ENCODE measurements at regions not wholly inside any gene's neighbourhood (a gene's known extent, or its start where the extent isn't known, plus 50 kb on each side); places are given as distances from the start of the nearest gene placed in this dataset.

DNA sequence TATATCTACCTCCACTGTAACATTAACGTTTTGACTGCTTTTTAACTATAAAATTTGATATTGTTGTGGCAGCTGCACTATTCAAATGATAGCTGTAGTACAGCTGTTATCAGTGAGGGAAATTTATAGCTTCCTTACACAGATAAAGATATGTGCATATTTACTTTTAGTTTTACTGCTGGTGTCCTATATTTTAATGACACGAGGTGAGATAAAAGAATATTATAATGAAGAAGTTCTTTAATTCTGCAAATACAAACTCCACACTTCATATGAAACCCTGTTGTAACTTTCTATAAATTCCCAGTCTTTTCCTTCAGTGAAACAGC, 427.8 kb upstream of the ZEB2 start:
- Histone ChIP-seq H3K4me3 (ENCODE audit: low read depth, low read length) (no peak overlapping the region), H3K9me3 (ENCODE audit: severe bottlenecking) (no peaks in the 10 kb centered on the region), H3K36me3 (no peaks in the 10 kb centered on the region), H3K27ac (no peak overlapping the region), H3K27me3 (ENCODE audit: insufficient read depth, low read depth, severe bottlenecking) (no peaks in the 10 kb centered on the region)
- no peak for DNase-seq
- TF ChIP-seq, protein P1, sequence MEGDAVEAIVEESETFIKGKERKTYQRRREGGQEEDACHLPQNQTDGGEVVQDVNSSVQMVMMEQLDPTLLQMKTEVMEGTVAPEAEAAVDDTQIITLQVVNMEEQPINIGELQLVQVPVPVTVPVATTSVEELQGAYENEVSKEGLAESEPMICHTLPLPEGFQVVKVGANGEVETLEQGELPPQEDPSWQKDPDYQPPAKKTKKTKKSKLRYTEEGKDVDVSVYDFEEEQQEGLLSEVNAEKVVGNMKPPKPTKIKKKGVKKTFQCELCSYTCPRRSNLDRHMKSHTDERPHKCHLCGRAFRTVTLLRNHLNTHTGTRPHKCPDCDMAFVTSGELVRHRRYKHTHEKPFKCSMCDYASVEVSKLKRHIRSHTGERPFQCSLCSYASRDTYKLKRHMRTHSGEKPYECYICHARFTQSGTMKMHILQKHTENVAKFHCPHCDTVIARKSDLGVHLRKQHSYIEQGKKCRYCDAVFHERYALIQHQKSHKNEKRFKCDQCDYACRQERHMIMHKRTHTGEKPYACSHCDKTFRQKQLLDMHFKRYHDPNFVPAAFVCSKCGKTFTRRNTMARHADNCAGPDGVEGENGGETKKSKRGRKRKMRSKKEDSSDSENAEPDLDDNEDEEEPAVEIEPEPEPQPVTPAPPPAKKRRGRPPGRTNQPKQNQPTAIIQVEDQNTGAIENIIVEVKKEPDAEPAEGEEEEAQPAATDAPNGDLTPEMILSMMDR (IDR thresholded peaks at IDR 0.05; ENCODE audit: low read depth, low read length): no peak

DNA sequence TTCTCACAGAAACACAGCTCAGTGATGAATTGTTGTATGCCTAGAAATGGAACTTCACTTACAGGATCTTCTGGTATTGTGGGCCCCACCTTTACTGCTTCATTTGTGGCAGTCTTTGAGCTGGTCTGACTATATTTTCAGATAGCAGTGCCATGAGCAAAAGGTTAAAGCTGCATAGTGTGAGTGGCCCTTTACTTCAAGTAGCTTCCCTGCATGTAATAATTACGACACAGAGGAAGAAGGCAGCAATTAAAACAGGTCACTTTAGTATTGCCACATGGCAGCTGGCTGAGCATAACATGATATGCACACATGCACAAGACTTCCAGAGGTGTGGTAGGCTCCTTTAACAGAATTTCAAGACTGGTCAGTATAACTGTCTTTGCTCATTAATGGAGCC, 426.3 kb upstream of the ZEB2 start:
- Histone ChIP-seq H3K36me3 (no peaks in the 10 kb centered on the region), H3K9me3 (ENCODE audit: severe bottlenecking) (no peaks in the 10 kb centered on the region), H3K4me3 (ENCODE audit: low read depth, low read length) (no peak overlapping the region), H3K27ac (no peak overlapping the region), H3K27me3 (ENCODE audit: insufficient read depth, low read depth, severe bottlenecking) (no peaks in the 10 kb centered on the region)
- TF ChIP-seq, protein P1 (IDR thresholded peaks at IDR 0.05; ENCODE audit: low read depth, low read length): no peak
- no peak for DNase-seq

DNA sequence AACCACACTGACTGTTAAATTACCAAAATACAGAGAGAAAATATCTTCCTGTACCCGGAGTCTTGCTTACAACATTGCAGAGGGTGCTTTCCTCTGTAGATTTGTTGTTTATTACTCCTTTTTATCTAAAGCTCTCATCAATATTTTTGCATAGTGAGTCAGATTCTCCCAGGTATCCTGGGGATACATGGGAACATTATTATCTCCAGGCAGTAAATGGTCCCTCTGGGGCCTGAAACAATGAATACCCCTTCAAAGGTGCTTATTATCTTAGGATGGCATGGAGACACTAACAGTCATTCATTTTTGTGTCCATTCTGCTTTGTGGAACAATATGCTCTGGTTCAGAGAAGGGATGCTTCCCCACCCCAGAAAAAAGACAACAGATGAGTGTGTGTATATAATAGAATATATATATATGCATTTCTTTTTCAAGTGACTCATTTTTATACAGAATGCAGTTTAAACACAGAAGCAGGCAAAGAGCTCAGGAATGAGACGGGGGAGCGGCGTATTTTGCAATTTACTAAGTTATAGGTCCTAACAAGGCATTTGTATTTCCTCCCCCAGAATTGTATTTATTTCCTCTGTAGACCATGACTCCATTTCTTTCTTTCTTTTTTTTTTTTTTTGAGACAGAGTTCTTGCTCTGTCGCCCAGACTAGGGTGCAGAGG, 424.8 kb upstream of the ZEB2 start:
- Histone ChIP-seq H3K27ac (no peak overlapping the region), H3K27me3 (ENCODE audit: insufficient read depth, low read depth, severe bottlenecking) (no peaks in the 10 kb centered on the region), H3K4me3 (ENCODE audit: low read depth, low read length) (no peak overlapping the region), H3K36me3 (no peaks in the 10 kb centered on the region), H3K9me3 (ENCODE audit: severe bottlenecking) (no peaks in the 10 kb centered on the region)
- no peak for DNase-seq
- TF ChIP-seq, protein P1 (IDR thresholded peaks at IDR 0.05; ENCODE audit: low read depth, low read length): no peak

DNA sequence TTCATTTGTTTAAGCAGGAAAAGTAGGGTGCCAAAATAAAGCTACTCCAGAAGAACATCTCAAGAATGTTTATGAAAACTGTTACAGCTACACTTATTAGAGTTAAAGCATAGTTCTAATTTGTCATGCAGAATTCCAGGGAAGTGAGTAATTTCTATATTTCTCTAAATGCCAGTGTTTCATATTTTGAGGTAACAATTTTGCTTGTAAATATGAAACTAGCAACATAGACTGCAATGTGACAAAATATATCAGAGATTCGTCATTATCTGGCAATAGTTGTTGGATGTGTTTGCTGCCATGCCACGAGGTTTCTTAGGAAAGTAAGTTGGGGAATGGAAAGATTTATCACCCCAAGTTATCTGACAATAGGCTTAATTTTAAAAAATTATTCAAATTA, 424.1 kb upstream of the ZEB2 start:
- TF ChIP-seq, protein P1 (IDR thresholded peaks at IDR 0.05; ENCODE audit: low read depth, low read length): no peak
- H3K9me3 ChIP-seq (ENCODE audit: severe bottlenecking): no peaks in the 10 kb centered on the region
- no peaks in the 10 kb centered on the region for H3K27me3 ChIP-seq (ENCODE audit: insufficient read depth, low read depth, severe bottlenecking)
- DNase-seq: no peak
- no peak overlapping the region for H3K4me3 ChIP-seq (ENCODE audit: low read depth, low read length)
- H3K27ac ChIP-seq: no peak overlapping the region
- no peaks in the 10 kb centered on the region for H3K36me3 ChIP-seq

DNA sequence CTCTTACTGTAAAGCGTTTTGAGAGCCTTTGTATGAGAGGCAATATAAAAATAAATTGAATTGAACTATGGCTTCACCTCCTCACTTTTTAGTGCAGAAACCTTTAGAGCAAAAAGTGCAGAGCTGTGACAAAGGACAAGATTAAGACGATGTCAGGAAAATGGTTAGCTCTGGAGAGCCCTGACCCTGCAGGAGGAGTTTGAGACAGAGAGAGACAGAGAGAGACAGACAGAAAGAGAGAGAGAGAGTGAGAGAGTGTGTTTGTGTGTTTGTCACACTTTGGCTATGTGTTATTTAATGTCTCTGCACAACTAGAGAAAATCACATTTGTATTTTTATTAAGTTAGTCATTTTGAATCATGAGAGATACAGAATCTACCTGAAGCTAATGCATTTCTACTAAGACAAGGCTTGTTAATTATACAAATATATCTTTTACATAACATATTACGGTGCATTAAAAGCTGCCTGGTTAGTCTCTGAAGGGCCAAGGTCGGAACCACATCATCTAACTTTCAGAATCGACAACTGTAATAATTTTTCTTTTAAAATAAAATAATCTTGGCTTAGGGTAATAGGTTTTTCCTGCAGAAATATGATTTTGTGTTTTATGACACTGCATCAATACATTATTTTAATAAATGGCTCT, 423.5 kb upstream of the ZEB2 start:
- Histone ChIP-seq H3K4me3 (ENCODE audit: low read depth, low read length) (no peak overlapping the region), H3K9me3 (ENCODE audit: severe bottlenecking) (no peaks in the 10 kb centered on the region), H3K36me3 (no peaks in the 10 kb centered on the region), H3K27ac (no peak overlapping the region), H3K27me3 (ENCODE audit: insufficient read depth, low read depth, severe bottlenecking) (no peaks in the 10 kb centered on the region)
- DNase-seq: no peak
- TF ChIP-seq, protein P1 (IDR thresholded peaks at IDR 0.05; ENCODE audit: low read depth, low read length): no peak

Measured in WERI-Rb-1 (cell line).